K562 (cell line): ENCODE measurements at regions not wholly inside any gene's neighbourhood (a gene's known extent, or its start where the extent isn't known, plus 50 kb on each side); places are given as distances from the start of the nearest gene placed in this dataset.

ENCODE experiments used
- ATAC-seq: fragments of 200-7000 bp; cut with Tn5 transposase; 3 replicates; pipeline ENCODE4 v1.9.1; 2020; ENCODE audit warnings: moderate library complexity
- BruUV-seq: library from RNA; stranded (reverse); fragments of 400-500 nt; replicated peaks from 2 replicates; lab custom pipeline; 2021; lab: Mats Ljungman, UMichigan
- CTCF ChIA-PET: fragments of 300-600 bp; formaldehyde crosslinking; extraction: SDS; loops from one replicate; lab custom pipeline; 2021; ENCODE audit warnings: low intra/inter-chr PET ratio; lab: Yijun Ruan, JAX
- POLR2A ChIA-PET: fragments of 300-600, 350-650 bp; sonication (Branson Sonifier 250); formaldehyde crosslinking; extraction: SDS; loops from one replicate; lab custom pipeline; 2021; ENCODE audit warnings: antibody characterized with exemption, inconsistent platforms; lab: Yijun Ruan, JAX
- DNase-seq, 4 experiments: peaks; one replicate each; pipeline versions ENCODE4 v3.0.0 to v3.0.0-alpha.2; 2011 to 2018; ENCODE audit warnings: low spot score in 3 of 4, mixed read lengths in 3 of 4; ENCODE audit errors: extremely low read depth in 1 of 4
- FAIRE-seq: peaks from 2 replicates; lab custom pipeline; 2011; peaks lifted over from hg19 to GRCh38; lab: Jason Lieb, UNC
- H2AFZ ChIP-seq: 2 replicates; pipeline ENCODE4 v1.6.0; 2011; ENCODE audit warnings: low read depth, low read length, control low read depth, inconsistent platforms
- H3K27ac ChIP-seq: fragments of 200-600 bp; 3 replicates; pipeline ENCODE4 v1.8.0; 2011; ENCODE audit warnings: low read depth, mild to moderate bottlenecking, control low read depth, inconsistent platforms, low read length, moderate library complexity, mixed read lengths; ENCODE audit errors: extremely low read depth
- H3K27me3 ChIP-seq, 2 experiments: fragments of 300-600 bp in 1 of 2; 2 replicates in 1 of 2; 3 replicates in 1 of 2; pipeline versions ENCODE4 v1.6.0 to v1.8.0; 2011; ENCODE audit warnings: inconsistent platforms in 2 of 2, low read length in 2 of 2, mild to moderate bottlenecking in 1 of 2, mixed read lengths in 1 of 2, moderate library complexity in 1 of 2; ENCODE audit not compliant: control insufficient read depth in 2 of 2, insufficient read depth in 2 of 2
- H3K36me3 ChIP-seq: fragments of 300-600 bp; 3 replicates; pipeline ENCODE4 v1.8.0; 2011; ENCODE audit warnings: mild to moderate bottlenecking, low read length, inconsistent platforms; ENCODE audit not compliant: control insufficient read depth, insufficient read depth
- H3K4me1 ChIP-seq, 2 experiments: fragments of 200-600 bp in 1 of 2; replicated peaks in 1 of 2; 2 replicates in 1 of 2; 3 replicates in 1 of 2; pipeline versions ENCODE4 v1.5.1 to v1.8.0; 2011; ENCODE audit warnings: inconsistent platforms in 2 of 2, low read length in 2 of 2, mild to moderate bottlenecking in 1 of 2, mixed read lengths in 1 of 2, moderate library complexity in 1 of 2; ENCODE audit not compliant: control insufficient read depth in 2 of 2, insufficient read depth in 2 of 2
- H3K4me2 ChIP-seq: 2 replicates; pipeline ENCODE4 v1.6.1; 2011; ENCODE audit warnings: low read length, control low read depth, inconsistent platforms, mixed read lengths; ENCODE audit not compliant: insufficient read depth
- H3K4me3 ChIP-seq: fragments of 200-600 bp; sonication (generic), shearing (Covaris generic); 2 replicates; pipeline ENCODE4 v1.5.1; 2016; ENCODE audit warnings: control low read depth, inconsistent platforms
- H3K79me2 ChIP-seq: fragments of 200-600 bp; 3 replicates; pipeline ENCODE4 v1.8.0; 2011; ENCODE audit warnings: low read length, inconsistent platforms; ENCODE audit not compliant: control insufficient read depth, insufficient read depth
- H3K9ac ChIP-seq, 2 experiments: 2 replicates each; pipeline versions ENCODE4 v1.6.0 to v1.6.1; 2011; ENCODE audit warnings: low read depth in 2 of 2, low read length in 2 of 2, control low read depth in 1 of 2, inconsistent platforms in 1 of 2, mild to moderate bottlenecking in 1 of 2, mixed read lengths in 1 of 2; ENCODE audit not compliant: insufficient read depth in 1 of 2
- H3K9me1 ChIP-seq: one replicate; pipeline ENCODE4 v1.6.0; 2011; ENCODE audit warnings: inconsistent platforms, mild to moderate bottlenecking, low read length, moderate library complexity; ENCODE audit not compliant: control insufficient read depth, insufficient read depth
- H3K9me3 ChIP-seq: replicated peaks from 2 replicates; pipeline ENCODE4 v1.5.1; 2011; ENCODE audit warnings: low read depth, low read length, inconsistent platforms; ENCODE audit not compliant: control insufficient read depth, insufficient read depth
- H4K20me1 ChIP-seq: replicated peaks from 2 replicates; pipeline ENCODE4 v1.6.1; 2011; ENCODE audit warnings: low read length, inconsistent platforms, mixed read lengths; ENCODE audit not compliant: control insufficient read depth, insufficient read depth
- CBX5 ChIP-seq: IDR thresholded peaks from 2 replicates; pipeline ENCODE4 v1.6.1; 2014; ENCODE audit warnings: low read depth, borderline replicate concordance
- CEBPB ChIP-seq: fragments of 450-650 bp; IDR thresholded peaks from 2 replicates; pipeline ENCODE4 v1.6.1; 2016; ENCODE audit warnings: missing genetic modification characterization, missing compliant biosample characterization
- E2F6 ChIP-seq, 2 experiments: IDR thresholded peaks; 2 replicates each; pipeline ENCODE4 v1.6.1; 2011; ENCODE audit warnings: borderline replicate concordance in 1 of 2, control low read depth in 1 of 2, low read depth in 1 of 2, low read length in 1 of 2, mild to moderate bottlenecking in 1 of 2, mixed read lengths in 1 of 2, moderate library complexity in 1 of 2; ENCODE audit not compliant: insufficient read depth in 1 of 2, insufficient read length in 1 of 2, poor library complexity in 1 of 2, severe bottlenecking in 1 of 2; ENCODE audit errors: extremely low read depth in 1 of 2
- FOXK2 ChIP-seq, 2 experiments: fragments of 450-650 bp; IDR thresholded peaks in 1 of 2; conservative IDR thresholded peaks in 1 of 2; 2 replicates each; pipeline ENCODE4 v1.6.1; 2016; ENCODE audit warnings: low read depth in 2 of 2, mild to moderate bottlenecking in 1 of 2
- MCM7 ChIP-seq, 2 experiments: fragments of 450-650 bp; IDR thresholded peaks; 2 replicates each; pipeline ENCODE4 v1.6.1; 2016 to 2018
- MXI1 ChIP-seq: IDR thresholded peaks from 2 replicates; pipeline ENCODE4 v1.6.1; 2011; ENCODE audit warnings: low read depth, mild to moderate bottlenecking, improper control_type of control experiment, low read length
- NR1H2 ChIP-seq: sonication (generic); formaldehyde crosslinking; IDR thresholded peaks from 2 replicates; pipeline ENCODE4 v1.4.0; 2020; ENCODE audit warnings: mild to moderate bottlenecking, missing genetic modification reagents
- RHOXF2B ChIP-seq: fragments of 250-450 bp; sonication (Bioruptor Pico); conservative IDR thresholded peaks from 2 replicates; pipeline ENCODE4 v1.5.1; 2021
- SP2 ChIP-seq: IDR thresholded peaks from 2 replicates; pipeline ENCODE4 v1.6.1; 2011; ENCODE audit warnings: mild to moderate bottlenecking, low read depth, low read length, moderate library complexity; ENCODE audit not compliant: poor library complexity, severe bottlenecking; ENCODE audit errors: extremely low read depth
- ZBTB5 ChIP-seq: fragments of 450-650 bp; IDR thresholded peaks from 2 replicates; pipeline ENCODE4 v1.6.1; 2017; ENCODE audit warnings: antibody characterized with exemption
- ZNF253 ChIP-seq: fragments of 250-450 bp; sonication (Bioruptor Pico); conservative IDR thresholded peaks from 2 replicates; pipeline ENCODE4 v1.6.1; 2021; ENCODE audit warnings: mild to moderate bottlenecking
- ZNF407 ChIP-seq: fragments of 450-650 bp; IDR thresholded peaks from 2 replicates; pipeline ENCODE4 v1.6.1; 2016; ENCODE audit warnings: low read depth
- whole genome bisulfite sequencing: fragments of 100-300 bp; shearing (Covaris generic); methylation state at CpG from one replicate; pipeline ENCODE4 v1.1.6; 2016; ENCODE audit warnings: low coverage, mixed read lengths; ENCODE audit not compliant: insufficient coverage; ENCODE audit errors: missing lambda C conversion rate; 5-methylcytosine and 5-hydroxymethylcytosine counted together
- in situ Hi-C: fragments of 300-500 bp; cut with MboI; formaldehyde crosslinking; loops from 4 replicates; pipeline ENCODE4 v1.15.0; 2018; ENCODE audit warnings: inconsistent platforms, mixed read lengths
- intact Hi-C: fragments of 100-400 bp; cut with micrococcal nuclease; formaldehyde crosslinking; loops from 2 replicates; pipeline ENCODE4 v1.14.2; 2022

GRCh38 chr4:20026456-20026855 is 225.2 kb upstream of the SLIT2 start:
- no TSS peak for BruUV-seq
- Histone ChIP-seq H3K27me3 (no peaks in the 10 kb centered on the region), H3K4me2 (no peak overlapping the region), H3K4me1 (no peaks in the 10 kb centered on the region), H3K79me2 (no peaks in the 10 kb centered on the region), H3K9me3 (no peaks in the 10 kb centered on the region), H4K20me1 (no peaks in the 10 kb centered on the region), H3K9ac (no peak overlapping the region), H3K36me3 (no peaks in the 10 kb centered on the region), H3K27ac (no peak overlapping the region), H3K4me3 (no peak overlapping the region), H3K9me1 (no peaks in the 10 kb centered on the region), H2AFZ (no peak overlapping the region)
- DNase-seq (no peak), FAIRE-seq (no peak), ATAC-seq (no peak)
- ChIA-PET CTCF (no interaction called here), POLR2A (no interaction called here)
- intact Hi-C loops (no loop called here), in situ Hi-C loops (no loop called here)
- WGBS, result 0% methylated on average over 2 of the region's 2 CpGs
- TF ChIP-seq ZNF253 (CRISPR knock-in tag) (no peak), SP2 (no peak), MCM7 (IDR thresholded peaks at IDR 0.05) (no peak), RHOXF2B (CRISPR knock-in tag) (no peak), ZNF407 (no peak), E2F6 (IDR thresholded peaks at IDR 0.05; ENCODE audit: borderline replicate concordance in 1 of 2, extremely low read depth in 1 of 2, insufficient read depth in 1 of 2, insufficient read length in 1 of 2, low read depth in 1 of 2, low read length in 1 of 2, poor library complexity in 1 of 2, severe bottlenecking in 1 of 2) (no peak), ZBTB5 (no peak), NR1H2 (no peak), CBX5 (no peak), FOXK2 (conservative IDR thresholded peaks at IDR 0.05 in 1 of 2, IDR thresholded peaks at IDR 0.05 in 1 of 2; ENCODE audit: low read depth in 2 of 2) (no peak), CEBPB (tag) (no peak), MXI1 (no peak)
